ENCODE measurements at regions not wholly inside any gene's neighbourhood (a gene's known extent, or its start where the extent isn't known, plus 50 kb on each side); places are given as distances from the start of the nearest gene placed in this dataset.

DNA sequence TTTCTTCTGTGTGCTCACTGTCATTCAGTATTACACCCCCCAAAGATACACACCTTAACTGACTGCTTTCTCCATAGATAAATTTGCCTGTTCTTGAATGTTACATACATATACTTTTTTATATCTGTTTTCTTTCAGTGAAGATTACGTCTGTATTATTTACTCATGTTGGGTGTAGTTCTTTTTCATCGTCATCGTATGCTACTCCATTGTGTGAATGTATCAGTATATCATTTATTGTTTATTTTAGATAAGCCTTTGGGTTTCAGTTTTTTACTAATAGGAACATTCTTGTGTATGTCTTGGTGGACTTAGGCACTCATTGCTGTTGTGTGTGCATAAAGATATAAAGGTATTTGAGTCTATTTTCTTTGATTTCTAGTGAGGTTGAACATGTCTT lies 64.4 kb downstream of the SEPTIN7 start:
- TF ChIP-seq, protein P1, sequence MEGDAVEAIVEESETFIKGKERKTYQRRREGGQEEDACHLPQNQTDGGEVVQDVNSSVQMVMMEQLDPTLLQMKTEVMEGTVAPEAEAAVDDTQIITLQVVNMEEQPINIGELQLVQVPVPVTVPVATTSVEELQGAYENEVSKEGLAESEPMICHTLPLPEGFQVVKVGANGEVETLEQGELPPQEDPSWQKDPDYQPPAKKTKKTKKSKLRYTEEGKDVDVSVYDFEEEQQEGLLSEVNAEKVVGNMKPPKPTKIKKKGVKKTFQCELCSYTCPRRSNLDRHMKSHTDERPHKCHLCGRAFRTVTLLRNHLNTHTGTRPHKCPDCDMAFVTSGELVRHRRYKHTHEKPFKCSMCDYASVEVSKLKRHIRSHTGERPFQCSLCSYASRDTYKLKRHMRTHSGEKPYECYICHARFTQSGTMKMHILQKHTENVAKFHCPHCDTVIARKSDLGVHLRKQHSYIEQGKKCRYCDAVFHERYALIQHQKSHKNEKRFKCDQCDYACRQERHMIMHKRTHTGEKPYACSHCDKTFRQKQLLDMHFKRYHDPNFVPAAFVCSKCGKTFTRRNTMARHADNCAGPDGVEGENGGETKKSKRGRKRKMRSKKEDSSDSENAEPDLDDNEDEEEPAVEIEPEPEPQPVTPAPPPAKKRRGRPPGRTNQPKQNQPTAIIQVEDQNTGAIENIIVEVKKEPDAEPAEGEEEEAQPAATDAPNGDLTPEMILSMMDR (IDR thresholded peaks at IDR 0.05; ENCODE audit: low read depth, low read length, poor library complexity, severe bottlenecking), result no peak
- TF ChIP-seq EZH2phosphoT487 (IDR thresholded peaks at IDR 0.05; ENCODE audit: borderline replicate concordance, low read length), result no peak

Measured in DOHH2 (cell line).